ENCODE measurements at regions not wholly inside any gene's neighbourhood (a gene's known extent, or its start where the extent isn't known, plus 50 kb on each side); places are given as distances from the start of the nearest gene placed in this dataset.

DNA sequence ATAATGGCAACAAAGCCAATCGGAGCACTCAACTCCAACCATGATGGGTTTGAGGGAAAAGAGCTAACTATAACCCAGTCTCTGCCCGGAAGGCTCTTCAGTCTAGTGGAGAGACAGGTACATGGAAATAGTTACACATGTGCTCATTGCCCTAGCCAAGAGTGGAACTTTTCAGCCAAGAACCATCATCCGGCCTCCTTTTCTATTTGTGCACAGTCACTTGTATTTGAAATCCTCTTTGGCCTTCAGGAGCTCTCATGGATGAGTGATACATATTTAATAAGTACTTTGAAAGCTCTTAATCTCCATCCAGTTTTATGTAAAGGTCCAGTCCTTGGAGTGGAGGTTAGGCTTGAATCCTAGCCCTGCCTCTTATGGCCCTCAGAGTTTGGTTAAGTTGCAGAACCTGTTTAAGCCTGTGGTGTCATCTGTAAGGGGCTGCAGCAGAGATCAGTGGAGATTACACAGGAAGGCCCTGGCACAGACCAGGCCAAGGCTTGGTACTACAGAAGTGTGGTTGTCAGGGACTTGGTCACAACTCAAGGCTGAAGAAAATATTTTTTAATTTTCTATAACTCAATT is 72.3 kb upstream of the SMLR1 start:
- no peaks in the 10 kb centered on the region for H3K36me3 ChIP-seq (ENCODE audit: control insufficient read depth, insufficient read depth, low read length)

DNA sequence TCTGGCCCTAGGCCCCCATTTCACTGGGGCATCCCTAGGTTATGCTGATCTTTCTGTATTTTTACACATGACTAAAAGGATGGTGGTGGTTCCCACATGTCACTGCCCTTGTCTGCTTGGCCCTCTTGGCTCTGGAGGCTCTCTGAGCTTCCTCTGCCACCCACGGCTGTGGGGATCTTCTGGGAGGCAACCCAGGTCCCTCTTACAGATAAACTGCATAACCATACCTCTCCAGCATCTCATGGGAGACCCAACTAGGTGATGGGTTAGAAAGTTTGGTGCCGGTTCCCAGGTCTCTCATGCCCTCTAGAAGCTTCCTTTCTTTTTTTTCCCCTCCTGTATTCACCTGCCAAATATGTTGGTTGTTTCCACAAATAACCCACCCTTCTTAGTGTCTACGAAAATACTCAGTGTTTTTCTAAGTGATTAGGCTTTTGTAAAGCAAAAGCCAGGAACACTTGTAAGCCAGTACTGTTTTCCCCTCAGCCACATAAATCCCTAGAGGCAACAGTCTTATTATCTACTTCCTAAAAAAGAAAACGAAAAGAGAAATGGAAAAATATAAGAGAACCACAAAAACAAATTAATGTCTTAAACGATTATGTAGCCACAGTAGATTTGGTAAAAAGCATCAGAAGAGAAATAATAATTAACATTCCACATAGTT is 71.7 kb upstream of the SMLR1 start:
- H3K4me2 ChIP-seq (ENCODE audit: extremely low read depth, insufficient read depth, low read length), result no peak overlapping the region
- H3K36me3 ChIP-seq (ENCODE audit: control insufficient read depth, insufficient read depth, low read length), result no peaks in the 10 kb centered on the region
- H3K4me3 ChIP-seq (replicated peaks in 1 of 4; ENCODE audit: control extremely low read depth in 1 of 4, insufficient read depth in 1 of 4, low read depth in 3 of 4, low read length in 4 of 4), result no peak overlapping the region
- no peak for DNase-seq (ENCODE audit: low read depth in 2 of 2)
- no peaks in the 10 kb centered on the region for H4K20me1 ChIP-seq (ENCODE audit: control insufficient read depth, extremely low read depth, insufficient read depth, low read length)
- no peaks in the 10 kb centered on the region for H3K9me3 ChIP-seq (ENCODE audit: control insufficient read depth, insufficient read depth, low read depth, low read length)
- TF ChIP-seq EZH2 (IDR thresholded peaks at IDR 0.05; ENCODE audit: low read length, missing control alignments), result no peak
- TF ChIP-seq CTCF (conservative IDR thresholded peaks at IDR 0.05 in 1 of 2, IDR thresholded peaks at IDR 0.05 in 1 of 2; ENCODE audit: low read depth in 1 of 2, low read length in 2 of 2), result no peak
- no peak overlapping the region for H2AFZ ChIP-seq (ENCODE audit: low read length)
- no peak overlapping the region for H3K9ac ChIP-seq (ENCODE audit: insufficient read depth, low read length)
- H3K27ac ChIP-seq (ENCODE audit: insufficient read depth, low read length), result no peak overlapping the region
- no peaks in the 10 kb centered on the region for H3K27me3 ChIP-seq (ENCODE audit: control insufficient read depth, insufficient read depth, low read length)
- H3K79me2 ChIP-seq (ENCODE audit: control insufficient read depth, insufficient read depth, low read length), result no peaks in the 10 kb centered on the region
- H3K4me1 ChIP-seq (ENCODE audit: control insufficient read depth, extremely low read depth, insufficient read depth, low read length), result no peaks in the 10 kb centered on the region

More for the DNA sequence above, 72.3 kb upstream of the SMLR1 start:
- H4K20me1 ChIP-seq (ENCODE audit: control insufficient read depth, extremely low read depth, insufficient read depth, low read length), result no peaks in the 10 kb centered on the region
- no peak for TF ChIP-seq EZH2 (IDR thresholded peaks at IDR 0.05; ENCODE audit: low read length, missing control alignments)
- TF ChIP-seq CTCF (conservative IDR thresholded peaks at IDR 0.05 in 1 of 2, IDR thresholded peaks at IDR 0.05 in 1 of 2; ENCODE audit: low read depth in 1 of 2, low read length in 2 of 2), result no peak
- no peaks in the 10 kb centered on the region for H3K79me2 ChIP-seq (ENCODE audit: control insufficient read depth, insufficient read depth, low read length)
- no peak overlapping the region for H3K27ac ChIP-seq (ENCODE audit: insufficient read depth, low read length)
- no peaks in the 10 kb centered on the region for H3K9me3 ChIP-seq (ENCODE audit: control insufficient read depth, insufficient read depth, low read depth, low read length)
- no peak for DNase-seq (ENCODE audit: low read depth in 2 of 2)
- no peak overlapping the region for H3K4me3 ChIP-seq (replicated peaks in 1 of 4; ENCODE audit: control extremely low read depth in 1 of 4, insufficient read depth in 1 of 4, low read depth in 3 of 4, low read length in 4 of 4)
- no peak overlapping the region for H3K4me2 ChIP-seq (ENCODE audit: extremely low read depth, insufficient read depth, low read length)
- H3K9ac ChIP-seq (ENCODE audit: insufficient read depth, low read length), result no peak overlapping the region
- no peak overlapping the region for H2AFZ ChIP-seq (ENCODE audit: low read length)
- H3K27me3 ChIP-seq (ENCODE audit: control insufficient read depth, insufficient read depth, low read length), result no peaks in the 10 kb centered on the region
- no peaks in the 10 kb centered on the region for H3K4me1 ChIP-seq (ENCODE audit: control insufficient read depth, extremely low read depth, insufficient read depth, low read length)

- H3K27me3 ChIP-seq (ENCODE audit: control insufficient read depth, insufficient read depth, low read length), result no peaks in the 10 kb centered on the region
- H3K79me2 ChIP-seq (ENCODE audit: control insufficient read depth, insufficient read depth, low read length), result no peaks in the 10 kb centered on the region
- no peaks in the 10 kb centered on the region for H4K20me1 ChIP-seq (ENCODE audit: control insufficient read depth, extremely low read depth, insufficient read depth, low read length)
- H3K9me3 ChIP-seq (ENCODE audit: control insufficient read depth, insufficient read depth, low read depth, low read length), result no peaks in the 10 kb centered on the region
- H3K27ac ChIP-seq (ENCODE audit: insufficient read depth, low read length), result no peak overlapping the region
- no peaks in the 10 kb centered on the region for H3K4me1 ChIP-seq (ENCODE audit: control insufficient read depth, extremely low read depth, insufficient read depth, low read length)
- no peak overlapping the region for H3K4me2 ChIP-seq (ENCODE audit: extremely low read depth, insufficient read depth, low read length)
- no peak for DNase-seq (ENCODE audit: low read depth in 2 of 2)
- H3K9ac ChIP-seq (ENCODE audit: insufficient read depth, low read length), result no peak overlapping the region
- H2AFZ ChIP-seq (ENCODE audit: low read length), result no peak overlapping the region
- no peak overlapping the region for H3K4me3 ChIP-seq (replicated peaks in 1 of 4; ENCODE audit: control extremely low read depth in 1 of 4, insufficient read depth in 1 of 4, low read depth in 3 of 4, low read length in 4 of 4)
- H3K36me3 ChIP-seq (ENCODE audit: control insufficient read depth, insufficient read depth, low read length), result no peaks in the 10 kb centered on the region
- TF ChIP-seq CTCF (conservative IDR thresholded peaks at IDR 0.05 in 1 of 2, IDR thresholded peaks at IDR 0.05 in 1 of 2; ENCODE audit: low read depth in 1 of 2, low read length in 2 of 2) (no peak), EZH2 (IDR thresholded peaks at IDR 0.05; ENCODE audit: low read length, missing control alignments) (no peak)
Observed at GRCh38 chr6:130756824-130757223, 70.4 kb upstream of the SMLR1 start.
